A549 (cell line): ENCODE measurements at regions not wholly inside any gene's neighbourhood (a gene's known extent, or its start where the extent isn't known, plus 50 kb on each side); places are given as distances from the start of the nearest gene placed in this dataset.

Experiments
- CTCF ChIP-seq: fragments of >200 bp; sonication (Bioruptor Twin); formaldehyde crosslinking; IDR thresholded peaks from 3 replicates; pipeline ENCODE4 v1.5.1; 2016
- JUNB ChIP-seq: fragments of >200 bp; sonication (Bioruptor Twin); formaldehyde crosslinking; IDR thresholded peaks from 2 replicates; pipeline ENCODE4 v1.6.1; 2016
- MAX ChIP-seq: IDR thresholded peaks from 2 replicates; pipeline ENCODE4 v1.6.1; 2012
- MYC ChIP-seq: IDR thresholded peaks from 2 replicates; pipeline ENCODE4 v1.6.1; 2012; ENCODE audit warnings: mild to moderate bottlenecking, inconsistent platforms, low read length, improper control_type of control experiment, borderline replicate concordance
- POLR2A ChIP-seq: IDR thresholded peaks from 2 replicates; pipeline ENCODE4 v1.6.1; 2012; ENCODE audit warnings: mild to moderate bottlenecking, low read length
- POLR2AphosphoS2 ChIP-seq: conservative IDR thresholded peaks from 2 replicates; pipeline ENCODE4 v1.6.1; 2012; ENCODE audit warnings: low read length, improper control_type of control experiment, inconsistent platforms
- TP53 ChIP-seq: fragments of 250-450 bp; sonication (Bioruptor Pico); IDR thresholded peaks from 2 replicates; pipeline ENCODE4 v1.5.0; 2021; ENCODE audit warnings: mild to moderate bottlenecking, moderate library complexity

GRCh38 chr5:122668552-122668951, 106.3 kb upstream of the SNX2 start:
- TF ChIP-seq TP53 (CRISPR knock-in tag) (no peak), CTCF (no peak), POLR2AphosphoS2 (no peak), JUNB (no peak), MYC (no peak), POLR2A (no peak), MAX (no peak)
